Nucleus accumbens (tissue), 56 donors: ENCODE measurements at regions not wholly inside any gene's neighbourhood (a gene's known extent, or its start where the extent isn't known, plus 50 kb on each side); places are given as distances from the start of the nearest gene placed in this dataset.
A peak's percentile ranks its signal among the peaks of the same experiment; 100 is the strongest.

Experiments
- DNase-seq, 56 donors: peaks; one replicate each; lab custom pipeline; 2025; lab: John Stamatoyannopoulos, UW

- DNase-seq, result no peak
Observed at GRCh38 chr4:89373394-89373793, 65.8 kb upstream of the GPRIN3 start.

- no peak for DNase-seq
Observed at GRCh38 chr4:89371614-89372013, 64.0 kb upstream of the GPRIN3 start.

- no peak for DNase-seq
Observed at GRCh38 chr4:89369581-89369980, 62.0 kb upstream of the GPRIN3 start.

GRCh38 chr4:89368861-89369260, 61.3 kb upstream of the GPRIN3 start:
- DNase-seq, result peak in 1 of 56 donors; percentile 0

GRCh38 chr4:89365776-89366175, 58.2 kb upstream of the GPRIN3 start:
- DNase-seq, result no peak

- no peak for DNase-seq
Observed at GRCh38 chr4:89365375-89365774, 57.8 kb upstream of the GPRIN3 start.

- no peak for DNase-seq
Observed at GRCh38 chr4:89364541-89364940, 56.9 kb upstream of the GPRIN3 start.

GRCh38 chr4:89363786-89364185, 56.2 kb upstream of the GPRIN3 start:
- no peak for DNase-seq

GRCh38 chr4:89358935-89359638, 51.5 kb upstream of the GPRIN3 start:
- DNase-seq, result no peak

GRCh38 chr4:89357787-89358186, 50.2 kb upstream of the GPRIN3 start:
- DNase-seq, result no peak
